NCI-H748 (cell line): ENCODE measurements at regions not wholly inside any gene's neighbourhood (a gene's known extent, or its start where the extent isn't known, plus 50 kb on each side); places are given as distances from the start of the nearest gene placed in this dataset.
A peak's percentile ranks its signal among the peaks of the same experiment; 100 is the strongest.

Experiments
- DNase-seq: peaks from one replicate; lab custom pipeline; 2025; ENCODE audit not compliant: unreplicated experiment; lab: John Stamatoyannopoulos, UW

DNA sequence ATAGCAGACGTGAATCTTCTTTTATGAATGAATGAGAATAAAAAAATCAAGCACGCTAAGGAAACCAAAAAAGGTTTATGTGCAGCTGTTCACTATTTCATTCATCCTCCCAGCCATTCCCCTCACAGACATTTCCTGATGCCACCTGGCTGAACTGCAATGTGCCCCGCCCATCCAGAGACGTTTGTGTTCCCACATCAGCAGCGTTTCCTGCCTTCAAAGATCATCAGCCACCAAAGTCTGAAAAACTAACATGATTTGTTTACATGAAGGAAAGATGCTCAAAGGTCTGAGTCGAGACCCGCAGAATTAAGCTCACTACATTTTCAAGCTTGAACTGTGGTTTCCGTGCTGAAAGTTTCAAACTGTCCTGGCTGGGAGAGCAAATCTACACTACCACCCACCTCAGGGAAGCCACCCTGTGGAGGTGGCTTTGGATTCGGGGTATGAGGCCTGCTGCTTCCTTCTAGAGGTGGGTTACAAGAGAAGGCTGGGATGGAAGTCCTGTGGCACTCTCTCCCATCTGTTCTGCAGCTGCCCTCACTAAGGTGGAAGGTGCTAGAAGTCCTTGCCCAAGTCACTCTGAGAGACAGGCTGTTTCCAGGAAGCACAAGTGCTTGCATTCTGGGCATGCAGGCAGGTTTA is 201.3 kb upstream of the OSR1 start:
- DNase-seq: peak; percentile 42

DNA sequence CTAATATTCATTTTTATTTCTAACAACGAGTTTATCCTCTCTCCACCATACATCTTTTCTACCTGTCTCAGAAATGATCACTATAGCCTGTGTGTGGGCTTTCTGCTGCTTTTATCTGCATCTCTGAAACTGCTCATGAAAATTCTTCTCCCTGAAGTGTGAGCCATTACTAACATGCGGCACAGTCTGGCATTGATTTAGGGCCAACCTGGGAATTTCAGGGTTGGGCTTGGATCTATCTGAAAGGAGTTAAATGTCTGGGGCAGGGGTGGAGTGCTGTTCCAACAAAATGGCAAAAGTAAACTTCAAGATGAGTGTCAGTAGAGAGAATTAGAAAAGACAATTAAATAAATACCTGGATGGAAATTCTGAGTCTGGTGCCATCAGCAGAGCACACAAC is 198.2 kb upstream of the OSR1 start:
- no peak for DNase-seq

DNA sequence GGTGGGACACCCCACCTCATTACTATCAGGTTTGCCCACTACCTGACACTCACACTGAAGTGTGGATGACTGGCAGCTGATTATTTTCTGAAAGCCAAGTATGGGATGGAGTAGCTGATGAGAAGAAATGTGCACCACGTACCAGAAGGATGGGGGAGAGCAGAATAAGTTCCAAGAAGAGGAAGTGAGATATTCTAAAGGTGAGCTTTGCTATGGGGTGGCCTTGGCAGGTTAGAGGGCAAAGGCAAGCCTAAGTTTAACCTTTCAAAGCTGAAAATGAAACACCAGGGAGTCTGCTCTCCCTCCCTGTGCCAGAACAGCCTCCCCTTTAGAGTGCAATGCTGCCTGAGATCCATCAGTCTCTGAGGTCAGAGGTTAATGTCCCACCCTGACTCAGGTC is 196.1 kb upstream of the OSR1 start:
- no peak for DNase-seq

DNA sequence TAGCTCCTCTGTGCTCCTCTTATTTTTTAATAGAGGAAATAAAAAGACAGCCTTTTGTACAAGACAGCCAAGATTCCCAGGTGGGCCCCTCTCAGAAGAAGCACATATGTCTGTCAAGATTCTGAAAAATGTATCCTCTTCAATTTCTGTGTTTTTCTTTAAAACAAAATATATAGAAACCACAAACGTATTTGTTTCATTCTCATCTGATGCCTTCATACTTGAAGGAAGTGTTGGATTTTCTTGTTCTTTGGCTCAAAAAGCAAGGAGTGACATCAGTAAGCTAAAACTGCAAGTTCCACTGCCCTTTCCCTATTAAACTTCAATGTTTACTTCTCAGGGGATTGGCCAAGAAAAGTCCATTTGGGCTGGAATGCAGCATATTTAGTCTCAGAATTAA is 193.8 kb upstream of the OSR1 start:
- no peak for DNase-seq

DNA sequence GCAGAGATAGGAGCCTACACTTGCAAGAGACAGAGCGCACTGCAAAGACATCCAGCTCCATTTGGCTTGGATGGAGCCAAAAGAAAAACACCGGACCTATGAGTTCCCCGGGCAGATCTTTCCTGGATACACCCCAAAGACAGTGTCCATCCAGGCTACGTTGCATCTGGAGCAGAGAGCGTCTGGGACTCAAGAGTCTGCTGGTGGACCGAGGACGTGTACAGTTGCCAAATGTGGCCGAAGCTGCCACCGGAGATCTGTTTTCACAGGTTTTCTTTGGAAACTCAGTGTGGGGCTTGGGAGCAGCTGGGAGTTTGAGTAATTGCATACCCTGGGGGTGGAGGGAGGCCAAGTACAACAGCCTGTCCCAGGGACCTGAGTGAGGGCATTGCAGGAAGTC is 192.3 kb upstream of the OSR1 start:
- DNase-seq: no peak

DNA sequence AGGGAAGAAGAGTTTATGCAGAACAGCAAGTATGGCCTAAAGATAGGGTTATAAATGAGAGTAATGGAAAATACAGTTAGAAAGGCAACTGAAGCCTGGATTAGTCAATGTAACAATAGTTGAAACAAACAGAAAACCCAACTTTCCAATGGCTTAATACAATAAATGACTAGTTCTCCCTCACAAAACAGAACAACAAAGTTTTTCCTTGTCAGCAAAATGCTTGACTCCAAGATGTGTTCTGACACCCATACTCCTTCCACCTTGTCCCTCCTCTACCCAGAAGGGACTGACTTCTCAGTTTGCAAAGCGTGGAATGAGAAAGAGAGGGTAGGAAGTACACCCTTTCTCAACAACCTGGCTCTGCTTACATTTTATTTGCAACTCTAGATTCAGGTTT is 191.4 kb upstream of the OSR1 start:
- DNase-seq: no peak

DNA sequence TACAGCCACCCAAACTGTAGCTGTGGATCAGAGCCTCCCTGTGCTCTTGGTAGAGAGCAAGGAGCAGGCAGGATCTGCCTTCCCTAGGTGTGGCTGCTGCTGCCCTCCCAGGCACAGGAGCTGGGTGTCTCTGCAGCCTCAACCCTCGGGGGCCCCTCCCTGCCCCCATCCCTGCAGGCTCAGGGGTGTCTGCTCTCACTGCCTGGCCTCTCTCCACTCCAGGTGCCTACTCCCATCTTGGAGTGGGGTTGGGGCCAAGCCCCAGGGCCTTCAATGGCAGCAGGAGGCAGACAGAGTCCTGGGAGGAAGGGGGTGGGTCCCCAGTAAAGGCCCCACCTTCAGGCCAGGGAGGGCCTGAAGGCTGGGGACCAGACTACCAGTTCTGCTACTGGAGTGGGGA is 189.7 kb upstream of the OSR1 start:
- DNase-seq: no peak

DNA sequence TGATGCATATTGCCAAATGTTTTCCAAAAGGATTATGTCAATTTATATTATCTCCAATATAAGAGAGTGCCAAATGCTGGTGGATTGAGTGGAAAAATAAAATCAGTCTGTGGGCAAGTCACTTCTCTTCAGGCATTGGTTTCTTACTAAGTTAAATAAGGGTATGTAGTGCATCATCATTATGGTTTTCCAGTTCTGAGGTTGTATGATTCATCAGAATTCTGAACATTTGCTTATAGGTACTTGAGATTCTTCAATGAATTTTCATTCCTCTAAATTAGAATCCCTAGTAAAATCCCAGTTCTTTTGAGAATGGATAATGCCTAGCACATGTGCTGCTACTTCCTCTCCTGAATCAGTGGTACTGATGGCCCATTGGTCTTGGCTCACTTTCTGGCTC is 188.9 kb upstream of the OSR1 start:
- DNase-seq: no peak

DNA sequence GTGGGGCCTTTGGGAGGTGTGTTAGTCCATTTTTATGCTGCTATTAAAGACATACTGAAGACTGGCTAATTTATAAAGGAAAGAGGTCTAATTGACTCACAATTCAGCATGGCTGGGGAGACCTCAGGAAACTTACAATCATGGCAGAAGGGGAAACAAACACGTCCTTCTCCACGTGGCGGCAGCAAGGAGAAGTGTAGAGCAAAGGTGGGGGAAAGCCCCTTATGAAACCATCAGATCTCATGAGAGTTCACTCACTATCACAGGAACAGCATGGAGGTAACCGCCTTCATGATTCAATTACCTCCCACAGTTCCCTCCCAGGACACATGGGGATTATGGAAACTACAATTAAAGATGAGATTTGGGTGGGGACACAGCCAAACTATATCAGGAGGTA is 187.1 kb upstream of the OSR1 start:
- DNase-seq: no peak

DNA sequence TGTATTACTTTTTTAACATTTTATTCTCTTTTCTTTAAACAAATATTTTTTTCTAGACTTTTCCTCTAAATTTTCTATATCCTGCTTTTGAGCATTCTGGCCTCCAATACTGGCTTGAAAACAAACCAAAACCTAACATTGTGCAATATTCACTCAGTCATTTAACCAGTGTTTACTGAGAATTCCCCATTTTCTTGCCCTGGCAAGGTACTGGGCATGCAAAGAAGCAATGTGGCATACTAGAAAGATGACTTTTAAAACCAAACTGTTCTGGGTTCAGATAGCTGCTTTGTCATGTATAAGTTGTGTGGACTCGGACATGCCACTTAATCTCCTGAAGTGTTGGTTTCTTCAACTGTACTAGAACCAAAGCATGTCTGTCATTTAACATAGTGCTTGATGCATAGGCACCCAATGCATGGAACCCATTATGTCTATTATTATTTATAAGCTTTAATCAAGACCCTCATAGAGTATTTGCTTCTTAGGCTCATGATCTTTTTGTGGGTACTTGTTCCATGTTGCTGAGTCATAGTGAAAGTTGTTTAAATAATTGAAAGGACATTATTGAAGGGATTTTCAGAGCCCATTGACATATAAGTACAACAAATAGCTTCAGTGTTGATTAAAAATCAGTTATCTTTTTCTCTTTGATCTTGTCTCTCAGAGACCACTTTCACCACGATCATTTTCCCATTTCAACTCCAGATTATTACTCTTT is 185.4 kb upstream of the OSR1 start:
- DNase-seq: no peak

DNA sequence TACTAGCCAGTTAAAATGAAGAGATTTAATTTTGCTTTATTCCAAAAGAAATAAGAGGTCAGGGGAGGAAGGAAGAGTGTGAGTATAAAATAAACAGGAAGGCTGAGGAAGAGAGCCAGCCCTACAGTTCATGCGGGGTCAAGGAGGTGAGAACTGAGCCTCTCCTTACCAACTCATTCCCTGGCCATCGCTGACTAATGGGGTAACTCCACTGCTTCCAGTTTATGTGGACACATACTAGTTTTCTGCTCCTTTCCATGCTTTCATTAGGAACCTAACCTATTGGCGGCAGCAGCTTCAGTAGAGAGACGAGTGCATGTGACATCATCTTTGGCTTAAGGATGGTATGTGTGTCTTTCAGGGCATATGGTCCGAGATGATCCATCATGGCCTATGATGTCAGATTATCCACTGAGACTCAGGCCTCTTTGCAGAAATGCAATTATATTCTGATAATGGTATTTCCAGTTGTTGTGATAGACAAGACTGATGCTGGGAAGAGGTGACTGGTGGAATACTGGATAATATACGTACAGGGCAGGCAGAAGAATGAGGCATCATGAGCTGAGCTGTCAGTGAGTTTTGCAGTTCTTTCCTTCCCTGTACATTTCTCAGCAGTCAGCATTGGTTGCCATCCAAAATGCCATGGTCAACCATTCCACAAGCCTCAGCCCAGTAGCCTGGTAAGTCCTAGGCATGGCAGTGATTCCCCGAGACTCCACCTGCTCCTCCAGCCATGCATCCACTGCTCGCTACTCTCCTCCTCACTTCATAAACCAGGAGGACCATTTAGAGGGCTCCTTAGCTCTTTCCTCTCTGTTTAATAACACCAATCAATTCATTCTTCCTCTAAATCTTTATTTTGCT is 184.6 kb upstream of the OSR1 start:
- no peak for DNase-seq

DNA sequence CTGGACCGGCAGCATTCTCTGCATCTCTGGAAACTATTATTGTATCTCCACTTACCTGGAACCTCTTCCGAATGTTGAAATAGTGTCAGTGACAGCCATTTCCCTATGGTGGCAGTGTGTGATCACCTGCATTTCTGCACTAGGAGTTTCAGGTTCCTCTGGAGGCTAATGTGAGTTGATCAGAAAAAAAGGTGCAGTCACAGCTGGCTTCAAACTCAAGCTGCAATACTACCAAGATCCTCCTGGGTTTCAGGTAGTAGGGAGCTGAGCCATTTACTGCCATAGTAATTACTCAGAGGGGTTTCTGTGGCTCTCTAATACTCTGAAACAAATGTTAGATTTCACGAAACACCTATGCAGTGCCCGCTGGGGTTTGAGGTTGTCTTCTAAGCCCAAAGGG is 183.5 kb upstream of the OSR1 start:
- no peak for DNase-seq

DNA sequence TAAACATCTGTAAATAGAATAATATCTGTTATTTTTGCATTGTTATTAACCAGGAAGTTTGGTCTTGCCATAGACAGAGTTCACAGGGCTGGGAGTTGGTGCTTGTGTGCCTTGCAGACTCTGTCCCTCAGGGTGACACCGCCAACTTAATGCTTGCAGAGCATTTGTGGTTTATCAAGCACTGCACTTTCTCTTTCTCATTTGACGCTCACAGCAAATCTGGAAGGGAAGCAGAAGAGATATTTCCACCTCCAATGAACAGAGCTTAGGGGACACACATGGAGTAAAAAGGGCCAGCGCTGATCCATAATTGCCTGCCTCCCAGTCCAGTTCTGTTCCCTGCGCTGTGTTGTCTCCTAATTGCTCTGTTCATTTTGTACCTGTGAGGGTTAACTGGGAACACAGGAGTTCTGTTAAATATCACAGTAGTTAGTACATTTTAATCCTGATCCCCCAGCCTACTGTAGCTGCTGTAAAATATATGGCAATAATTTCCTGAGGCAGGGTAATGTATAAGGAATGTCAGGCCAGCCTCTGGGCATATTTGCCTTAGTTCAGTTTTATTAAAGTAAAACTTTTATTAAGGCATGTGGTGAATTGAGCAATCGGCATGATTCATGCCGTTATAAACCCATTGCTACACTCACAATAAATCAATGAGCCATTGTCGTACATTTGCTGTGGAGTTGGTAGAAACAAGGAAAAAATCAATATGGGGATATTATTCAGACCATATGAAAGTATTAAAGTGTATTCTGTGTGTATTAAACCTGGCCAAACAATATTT is 182.5 kb upstream of the OSR1 start:
- DNase-seq: no peak

DNA sequence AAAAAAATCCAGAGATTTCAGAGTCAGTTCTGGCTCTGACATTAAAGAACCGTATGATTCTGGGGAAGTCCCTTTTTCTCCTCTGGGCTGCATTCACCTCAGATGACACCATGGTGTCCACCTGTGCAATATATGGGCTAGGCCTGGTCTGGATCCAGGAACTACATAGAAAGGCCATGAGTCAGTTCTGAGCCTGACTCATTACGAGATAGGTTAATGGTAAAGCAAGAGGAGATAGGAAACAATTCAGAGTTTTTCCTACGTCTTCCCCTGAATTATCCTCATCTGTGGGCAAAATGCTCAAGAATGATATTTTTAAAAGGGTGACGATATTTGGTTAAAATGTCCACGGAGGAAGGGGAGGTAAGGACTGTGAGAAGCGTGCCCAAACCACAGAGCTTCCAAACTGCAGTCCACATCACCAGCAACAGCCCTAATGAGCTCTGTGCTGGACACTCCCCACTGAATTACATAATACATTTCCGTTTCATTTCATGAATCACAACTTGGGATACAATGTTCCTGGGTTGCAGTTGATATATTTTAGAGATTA is 180.1 kb upstream of the OSR1 start:
- no peak for DNase-seq

DNA sequence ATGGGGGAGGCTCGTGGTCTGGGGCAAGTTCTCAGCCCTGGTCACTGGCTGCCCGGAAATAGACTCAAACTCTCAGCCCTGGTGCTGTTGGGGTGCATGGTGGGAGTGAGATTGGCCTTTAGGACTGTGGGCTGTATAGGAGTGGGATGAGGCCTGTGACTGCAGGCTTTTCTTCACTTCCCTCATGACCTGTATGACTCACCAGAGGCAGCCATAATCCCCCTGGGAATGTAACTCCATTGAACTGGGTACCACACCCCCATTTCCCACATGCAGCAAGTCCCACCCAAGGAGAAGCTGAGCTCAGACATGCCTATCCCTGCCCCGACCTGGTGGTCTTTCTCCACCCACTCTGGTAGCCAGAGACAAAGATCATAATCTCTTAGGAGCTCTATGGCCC is 177.7 kb upstream of the OSR1 start:
- DNase-seq: no peak

DNA sequence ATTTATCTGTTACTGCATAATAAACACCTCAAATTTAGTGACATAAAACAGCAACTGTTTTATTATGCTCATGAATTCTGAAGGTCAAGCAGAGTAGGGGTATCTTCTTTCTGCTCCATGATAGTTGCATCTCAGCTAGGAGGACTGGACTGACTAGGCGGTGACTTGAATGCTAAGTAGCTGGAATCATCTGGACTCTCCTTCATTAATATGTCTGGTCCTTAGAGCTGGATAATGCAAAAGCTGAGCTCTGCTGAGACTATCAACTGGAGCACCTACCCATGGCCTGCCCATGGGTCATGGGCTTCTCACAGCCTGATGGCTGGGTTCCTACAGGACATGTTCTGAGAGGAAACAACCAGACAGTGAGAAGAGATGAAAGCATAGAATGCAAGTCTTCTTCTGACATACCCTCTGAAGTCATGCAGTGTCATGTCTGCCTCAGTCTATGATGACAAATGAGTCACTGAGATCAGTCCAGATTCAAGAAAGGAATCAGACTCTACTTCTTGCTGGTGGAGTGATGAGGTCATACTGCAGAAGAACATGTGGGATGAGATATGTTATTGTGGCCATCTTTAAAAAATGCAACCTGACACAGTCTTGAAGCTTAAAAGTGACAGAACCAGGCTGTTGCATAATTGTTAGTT is 174.2 kb upstream of the OSR1 start:
- DNase-seq: no peak

DNA sequence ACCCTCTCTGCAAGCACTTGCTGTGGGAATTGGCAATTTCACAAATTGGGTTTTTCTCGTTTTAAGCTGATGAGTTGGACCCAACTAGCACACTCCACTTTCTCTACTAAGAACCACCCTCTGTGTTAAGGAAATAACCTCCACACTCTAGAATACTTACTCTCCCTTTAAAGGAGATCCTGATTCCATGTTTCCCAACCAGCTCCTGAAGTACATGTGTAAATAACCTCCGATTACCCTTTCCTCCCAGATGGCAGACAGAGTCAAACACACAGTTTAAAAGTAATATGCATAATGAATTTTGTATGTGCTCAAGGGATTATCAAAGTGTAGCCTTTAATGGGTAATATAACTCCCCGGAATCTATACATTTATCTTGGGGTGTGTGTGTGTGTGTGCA is 171.3 kb upstream of the OSR1 start:
- no peak for DNase-seq

DNA sequence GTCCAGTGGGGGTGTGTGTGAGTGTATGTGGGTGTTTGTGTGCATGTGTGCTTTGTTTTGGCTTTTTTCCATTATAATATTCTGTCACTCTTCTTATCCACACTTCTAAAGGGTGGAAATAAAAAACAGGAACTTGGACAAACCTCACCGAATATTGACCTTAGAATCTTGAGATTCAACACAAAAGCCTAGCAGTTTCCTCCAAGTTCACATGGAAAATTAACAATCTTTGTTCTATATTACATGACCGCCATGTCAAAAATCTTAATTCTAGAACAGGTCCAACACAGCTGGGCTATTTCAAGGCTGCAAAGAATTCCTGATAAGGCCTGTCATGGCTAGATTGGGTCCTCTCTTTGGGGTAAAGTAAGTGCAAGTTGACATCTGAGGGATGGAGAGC is 169.3 kb upstream of the OSR1 start:
- no peak for DNase-seq

DNA sequence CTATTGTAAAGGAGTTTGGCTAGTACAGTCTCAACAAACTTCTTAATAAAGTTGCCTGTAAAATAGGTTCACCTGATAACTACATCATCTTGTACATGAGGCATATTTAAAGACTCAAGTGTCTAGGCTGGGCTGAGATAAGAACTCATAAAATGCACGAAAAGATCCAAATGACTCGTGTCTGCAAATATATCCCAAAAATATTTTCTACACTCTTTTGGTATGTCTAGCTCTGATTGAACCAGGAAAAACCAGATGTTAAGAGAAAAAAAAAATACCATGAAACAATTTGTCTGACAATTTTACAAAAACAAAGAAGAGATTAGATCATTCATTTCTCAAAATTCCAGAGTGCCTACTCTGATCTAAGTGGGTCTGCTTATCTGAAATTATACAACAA is 166.9 kb upstream of the OSR1 start:
- DNase-seq: no peak

DNA sequence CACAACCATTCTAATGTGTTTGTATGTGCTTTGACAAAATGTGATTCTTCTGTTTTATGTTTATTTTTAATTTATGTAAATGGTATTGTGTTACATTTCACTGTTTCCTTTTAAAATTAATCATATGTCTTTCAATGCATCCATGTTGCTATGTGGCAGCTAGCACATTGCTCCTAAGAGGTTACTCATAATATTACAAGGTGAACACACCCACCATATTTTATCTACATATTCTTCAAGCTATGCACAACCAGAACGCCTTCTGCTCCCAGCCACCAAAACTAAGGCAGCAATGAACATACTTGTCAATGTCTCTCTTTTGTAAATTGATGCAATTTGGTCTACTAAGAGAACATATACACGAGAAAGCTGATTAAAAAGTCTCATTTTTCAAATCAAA is 160.6 kb upstream of the OSR1 start:
- DNase-seq: no peak

DNA sequence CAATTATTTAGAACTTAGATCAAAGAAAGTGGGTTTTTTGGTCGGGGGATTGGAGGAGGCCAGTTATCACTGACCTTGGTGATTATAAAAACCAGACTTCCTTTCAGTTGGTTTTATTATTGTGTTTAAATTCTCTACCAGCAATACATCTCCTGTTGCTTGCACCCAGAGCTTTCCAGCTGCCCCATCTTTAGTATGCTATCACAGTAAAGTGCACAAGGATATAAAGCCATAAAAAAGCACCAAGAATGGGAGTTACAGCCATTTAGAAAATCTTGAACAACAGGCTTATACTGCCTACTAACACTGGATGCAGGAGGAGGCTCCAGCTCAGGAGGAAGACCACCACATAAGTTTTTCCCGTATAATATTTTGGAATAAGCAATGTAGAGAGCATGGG is 148.7 kb upstream of the OSR1 start:
- no peak for DNase-seq
